ENCODE measurements at regions not wholly inside any gene's neighbourhood (a gene's known extent, or its start where the extent isn't known, plus 50 kb on each side); places are given as distances from the start of the nearest gene placed in this dataset.

DNA sequence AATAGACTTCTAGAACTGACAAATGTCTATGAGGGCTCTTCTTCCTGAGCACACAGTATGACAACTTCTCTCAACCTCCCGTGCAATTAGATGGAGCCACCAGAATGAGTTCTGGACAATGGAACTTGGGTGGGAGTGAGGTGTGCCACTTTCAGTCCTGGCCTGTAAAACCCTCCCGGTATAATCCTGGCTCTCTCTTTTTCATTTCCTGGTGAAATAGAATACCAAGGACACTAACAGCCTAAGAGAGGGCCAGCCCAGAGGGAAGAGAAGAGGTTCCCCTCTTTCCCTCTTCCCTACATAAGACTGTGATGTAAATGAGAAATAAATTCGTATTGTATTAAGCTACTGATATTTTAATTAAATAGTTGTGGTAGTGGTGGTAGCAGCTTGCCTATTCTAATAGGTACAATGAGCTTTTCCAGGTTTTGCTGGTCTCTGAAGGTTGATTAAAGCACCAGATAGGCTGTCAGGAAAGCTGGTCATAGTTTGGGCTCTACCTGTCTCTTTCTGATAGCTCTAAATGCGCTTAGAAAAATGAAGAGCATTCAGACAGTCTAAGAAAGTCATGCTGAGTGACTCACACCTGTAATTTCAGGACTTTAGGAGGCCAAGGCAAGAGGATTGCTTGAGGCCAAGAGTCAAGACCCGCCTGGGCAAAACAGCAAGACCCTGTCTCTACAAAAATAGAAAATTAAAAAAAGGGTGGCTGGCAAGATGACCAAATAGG, 108.6 kb upstream of the ZNF644 start:
- H3K36me3 ChIP-seq: no peaks in the 10 kb centered on the region
- no peaks in the 10 kb centered on the region for H3K4me1 ChIP-seq
- intact Hi-C loops (cut with DNase I): no loop called here
- TF ChIP-seq POLR2A (IDR thresholded peaks at IDR 0.05): no peak
- TF ChIP-seq, protein P1, sequence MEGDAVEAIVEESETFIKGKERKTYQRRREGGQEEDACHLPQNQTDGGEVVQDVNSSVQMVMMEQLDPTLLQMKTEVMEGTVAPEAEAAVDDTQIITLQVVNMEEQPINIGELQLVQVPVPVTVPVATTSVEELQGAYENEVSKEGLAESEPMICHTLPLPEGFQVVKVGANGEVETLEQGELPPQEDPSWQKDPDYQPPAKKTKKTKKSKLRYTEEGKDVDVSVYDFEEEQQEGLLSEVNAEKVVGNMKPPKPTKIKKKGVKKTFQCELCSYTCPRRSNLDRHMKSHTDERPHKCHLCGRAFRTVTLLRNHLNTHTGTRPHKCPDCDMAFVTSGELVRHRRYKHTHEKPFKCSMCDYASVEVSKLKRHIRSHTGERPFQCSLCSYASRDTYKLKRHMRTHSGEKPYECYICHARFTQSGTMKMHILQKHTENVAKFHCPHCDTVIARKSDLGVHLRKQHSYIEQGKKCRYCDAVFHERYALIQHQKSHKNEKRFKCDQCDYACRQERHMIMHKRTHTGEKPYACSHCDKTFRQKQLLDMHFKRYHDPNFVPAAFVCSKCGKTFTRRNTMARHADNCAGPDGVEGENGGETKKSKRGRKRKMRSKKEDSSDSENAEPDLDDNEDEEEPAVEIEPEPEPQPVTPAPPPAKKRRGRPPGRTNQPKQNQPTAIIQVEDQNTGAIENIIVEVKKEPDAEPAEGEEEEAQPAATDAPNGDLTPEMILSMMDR (IDR thresholded peaks at IDR 0.05): no peak
- H3K4me3 ChIP-seq: no peak overlapping the region
- peaks cover 0 to 10% (median 0%) of the 10 kb centered on the region in 9 donors for H3K27me3 ChIP-seq
- ATAC-seq: no peak
- 82 to 95% (median 86%) methylated on average over 5 of the region's 5 CpGs for WGBS, 4 donors
- H3K9me3 ChIP-seq: no peaks in the 10 kb centered on the region
- no peak for DNase-seq
- H3K27ac ChIP-seq: no peak overlapping the region

DNA sequence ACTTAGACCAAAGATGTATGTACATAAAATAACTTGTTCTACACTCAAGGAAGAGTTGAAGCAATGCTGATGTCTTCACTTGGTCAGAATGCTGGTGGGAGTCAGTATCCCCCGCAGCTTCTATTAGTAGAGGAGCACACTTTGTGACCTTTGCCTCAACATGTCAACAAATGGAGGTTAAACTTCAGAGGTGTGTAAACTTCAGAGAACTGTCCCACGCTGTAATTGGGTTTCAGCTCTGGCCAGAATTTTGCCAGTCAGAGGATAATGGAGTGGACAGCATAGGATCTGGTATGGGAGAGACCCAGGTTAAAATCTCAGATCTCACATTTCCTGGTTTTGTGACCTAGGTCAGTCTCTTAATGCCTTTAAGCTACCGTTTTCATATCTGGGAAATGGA, 107.6 kb upstream of the ZNF644 start:
- Histone ChIP-seq H3K27ac (no peak overlapping the region), H3K4me3 (no peak overlapping the region), H3K9me3 (no peaks in the 10 kb centered on the region), H3K36me3 (no peaks in the 10 kb centered on the region), H3K27me3 (peaks cover 0 to 10% (median 0%) of the 10 kb centered on the region in 9 donors), H3K4me1 (no peaks in the 10 kb centered on the region)
- intact Hi-C loops (cut with DNase I): no loop called here
- no peak for TF ChIP-seq POLR2A (IDR thresholded peaks at IDR 0.05)
- TF ChIP-seq, protein P1 (IDR thresholded peaks at IDR 0.05): no peak
- DNase-seq (no peak), ATAC-seq (no peak)
- WGBS, 4 donors: 65 to 75% (median 68%) methylated on average over 3 of the region's 3 CpGs

DNA sequence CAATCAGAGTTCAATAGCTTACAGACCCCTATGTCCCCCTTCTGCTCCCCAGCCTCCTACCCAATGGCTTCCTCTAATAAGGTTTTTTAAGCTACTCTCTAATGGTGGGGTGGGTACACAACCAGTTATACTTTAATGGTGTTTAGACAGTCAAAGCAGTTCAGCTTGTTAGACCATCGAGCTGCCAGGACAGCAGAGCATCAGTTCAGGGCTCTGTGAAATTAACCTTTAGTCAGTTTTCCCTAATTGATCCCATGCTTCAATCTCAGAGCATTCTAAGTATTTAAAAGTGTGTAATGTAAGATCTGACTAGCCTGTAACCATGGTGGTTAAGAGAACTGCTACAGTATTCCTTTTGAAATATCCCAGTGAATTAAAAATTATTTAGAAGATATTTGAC, 107.2 kb upstream of the ZNF644 start:
- intact Hi-C loops (cut with DNase I): no loop called here
- Histone ChIP-seq H3K27me3 (peaks cover 0 to 10% (median 0%) of the 10 kb centered on the region in 9 donors), H3K4me1 (no peaks in the 10 kb centered on the region), H3K9me3 (no peaks in the 10 kb centered on the region), H3K4me3 (no peak overlapping the region), H3K36me3 (no peaks in the 10 kb centered on the region), H3K27ac (no peak overlapping the region)
- no peak for ATAC-seq
- TF ChIP-seq POLR2A (IDR thresholded peaks at IDR 0.05): no peak
- TF ChIP-seq, protein P1 (IDR thresholded peaks at IDR 0.05): no peak
- no peak for DNase-seq
- WGBS, 4 donors: 76 to 87% (median 85%) methylated on average over 1 of the region's 1 CpG

DNA sequence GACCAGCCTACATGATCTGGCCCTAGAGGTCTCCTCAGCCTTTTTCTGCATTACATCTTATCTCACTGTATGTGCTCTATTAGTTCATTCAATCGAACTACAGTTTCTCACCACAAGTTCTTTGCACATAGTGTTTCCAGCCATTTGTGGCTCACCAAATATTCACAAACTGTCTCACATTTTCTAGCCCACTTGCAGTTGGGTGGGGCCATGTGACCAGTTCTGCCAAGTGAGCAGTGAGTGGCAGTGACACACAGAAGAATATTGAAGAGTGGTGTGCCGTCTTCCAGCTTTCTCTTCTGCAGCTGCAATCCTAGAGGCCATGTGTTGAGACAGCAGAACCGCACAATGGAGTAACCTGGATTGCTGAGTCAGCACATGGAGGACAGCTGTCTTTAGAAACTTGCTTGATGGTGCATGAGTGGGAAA, 103.2 kb upstream of the ZNF644 start:
- WGBS, 4 donors: 62 to 71% (median 68%) methylated on average over 3 of the region's 3 CpGs
- peak in 2 of 4 donors; percentile 50 to 53 for ATAC-seq
- Histone ChIP-seq H3K9me3 (no peaks in the 10 kb centered on the region), H3K27me3 (peaks cover 0 to 7% (median 0%) of the 10 kb centered on the region in 9 donors), H3K36me3 (no peaks in the 10 kb centered on the region), H3K4me3 (no peak overlapping the region), H3K27ac (no peak overlapping the region), H3K4me1 (no peaks in the 10 kb centered on the region)
- peak in 1 of 5 donors; percentile 31 for DNase-seq
- intact Hi-C loops (cut with DNase I): no loop called here
- no peak for TF ChIP-seq POLR2A (IDR thresholded peaks at IDR 0.05)
- TF ChIP-seq, protein P1 (IDR thresholded peaks at IDR 0.05): no peak
